Hepatocyte (in vitro differentiated cells): ENCODE measurements at regions not wholly inside any gene's neighbourhood (a gene's known extent, or its start where the extent isn't known, plus 50 kb on each side); places are given as distances from the start of the nearest gene placed in this dataset.

ENCODE experiments used
- EZH2 ChIP-seq: fragments of 200-600 bp; sonication (generic); IDR thresholded peaks from 2 replicates; pipeline ENCODE4 v1.6.1; 2016; ENCODE audit warnings: antibody characterized with exemption, mild to moderate bottlenecking, borderline replicate concordance
- EZH2phosphoT487 ChIP-seq: fragments of 200-600 bp; sonication (generic); IDR thresholded peaks from one replicate; pipeline ENCODE4 v1.6.1; 2018; ENCODE audit warnings: antibody characterized with exemption, mild to moderate bottlenecking, low read depth, moderate library complexity; ENCODE audit not compliant: unreplicated experiment, severe bottlenecking
- TF ChIP-seq, protein P1 (sequence below): fragments of 200-600 bp; sonication (generic); IDR thresholded peaks from 2 replicates; pipeline ENCODE4 v1.5.1; 2016; ENCODE audit warnings: antibody characterized with exemption, mild to moderate bottlenecking; ENCODE audit not compliant: poor library complexity

GRCh38 chr2:8520791-8521344, 161.0 kb upstream of the ID2 start:
- TF ChIP-seq, protein P1, sequence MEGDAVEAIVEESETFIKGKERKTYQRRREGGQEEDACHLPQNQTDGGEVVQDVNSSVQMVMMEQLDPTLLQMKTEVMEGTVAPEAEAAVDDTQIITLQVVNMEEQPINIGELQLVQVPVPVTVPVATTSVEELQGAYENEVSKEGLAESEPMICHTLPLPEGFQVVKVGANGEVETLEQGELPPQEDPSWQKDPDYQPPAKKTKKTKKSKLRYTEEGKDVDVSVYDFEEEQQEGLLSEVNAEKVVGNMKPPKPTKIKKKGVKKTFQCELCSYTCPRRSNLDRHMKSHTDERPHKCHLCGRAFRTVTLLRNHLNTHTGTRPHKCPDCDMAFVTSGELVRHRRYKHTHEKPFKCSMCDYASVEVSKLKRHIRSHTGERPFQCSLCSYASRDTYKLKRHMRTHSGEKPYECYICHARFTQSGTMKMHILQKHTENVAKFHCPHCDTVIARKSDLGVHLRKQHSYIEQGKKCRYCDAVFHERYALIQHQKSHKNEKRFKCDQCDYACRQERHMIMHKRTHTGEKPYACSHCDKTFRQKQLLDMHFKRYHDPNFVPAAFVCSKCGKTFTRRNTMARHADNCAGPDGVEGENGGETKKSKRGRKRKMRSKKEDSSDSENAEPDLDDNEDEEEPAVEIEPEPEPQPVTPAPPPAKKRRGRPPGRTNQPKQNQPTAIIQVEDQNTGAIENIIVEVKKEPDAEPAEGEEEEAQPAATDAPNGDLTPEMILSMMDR = no peak
- no peak for TF ChIP-seq EZH2phosphoT487
- no peak for TF ChIP-seq EZH2
